GM10248 (cell line): ENCODE measurements at regions not wholly inside any gene's neighbourhood (a gene's known extent, or its start where the extent isn't known, plus 50 kb on each side); places are given as distances from the start of the nearest gene placed in this dataset.
"Not testable (repeated sequence)": the region's sequence is repeated elsewhere in the genome, so short reads cannot be mapped to it uniquely, and the experiment has no call there.

Source experiments
- CTCF ChIA-PET: fragments of 300-600 bp; sonication (Branson Sonifier 250); formaldehyde crosslinking; extraction: SDS; loops from one replicate; lab custom pipeline; 2021; ENCODE audit warnings: antibody characterized with exemption; lab: Yijun Ruan, JAX
- POLR2A ChIA-PET: fragments of 350-650 bp; sonication (Branson Sonifier 250); formaldehyde crosslinking; extraction: SDS; loops from one replicate; lab custom pipeline; 2020; ENCODE audit warnings: antibody characterized with exemption; lab: Yijun Ruan, JAX
- DNase-seq: peaks from one replicate; pipeline ENCODE4 v3.0.0; 2012; ENCODE audit errors: extremely low spot score
- TF ChIP-seq, protein P1 (sequence below): IDR thresholded peaks from 2 replicates; pipeline ENCODE4 v1.5.1; 2012; ENCODE audit warnings: mild to moderate bottlenecking, low read depth; ENCODE audit errors: extremely low read depth, missing control alignments, control extremely low read depth

DNA sequence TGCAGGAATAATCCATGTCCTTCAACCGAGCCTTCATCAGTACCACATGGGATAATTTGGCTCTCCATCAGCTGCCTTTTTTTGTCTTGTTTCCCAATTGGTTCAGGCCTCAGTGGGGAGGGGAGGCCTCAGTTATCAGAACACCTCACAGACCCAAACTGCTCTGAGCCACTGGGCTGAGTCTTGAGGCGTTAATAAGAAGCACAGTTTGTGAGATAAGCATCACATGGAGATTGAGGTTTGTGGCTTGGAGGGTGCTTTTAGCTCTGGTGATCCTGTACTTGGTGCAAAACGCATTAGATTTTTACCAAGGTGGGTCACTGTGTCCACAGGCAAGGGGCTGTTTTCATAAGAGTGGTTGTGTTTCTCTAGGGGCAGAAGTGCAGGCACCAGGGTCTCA lies 82.8 kb upstream of the HPF1 start:
- no peak for DNase-seq
- POLR2A ChIA-PET: no interaction called here
- CTCF ChIA-PET: interaction anchor here (2.1 kb wide), 1 partner anchor 30 kb away, joined by 5 read pairs; no protein-coding TSS in a partner anchor
- TF ChIP-seq, protein P1, sequence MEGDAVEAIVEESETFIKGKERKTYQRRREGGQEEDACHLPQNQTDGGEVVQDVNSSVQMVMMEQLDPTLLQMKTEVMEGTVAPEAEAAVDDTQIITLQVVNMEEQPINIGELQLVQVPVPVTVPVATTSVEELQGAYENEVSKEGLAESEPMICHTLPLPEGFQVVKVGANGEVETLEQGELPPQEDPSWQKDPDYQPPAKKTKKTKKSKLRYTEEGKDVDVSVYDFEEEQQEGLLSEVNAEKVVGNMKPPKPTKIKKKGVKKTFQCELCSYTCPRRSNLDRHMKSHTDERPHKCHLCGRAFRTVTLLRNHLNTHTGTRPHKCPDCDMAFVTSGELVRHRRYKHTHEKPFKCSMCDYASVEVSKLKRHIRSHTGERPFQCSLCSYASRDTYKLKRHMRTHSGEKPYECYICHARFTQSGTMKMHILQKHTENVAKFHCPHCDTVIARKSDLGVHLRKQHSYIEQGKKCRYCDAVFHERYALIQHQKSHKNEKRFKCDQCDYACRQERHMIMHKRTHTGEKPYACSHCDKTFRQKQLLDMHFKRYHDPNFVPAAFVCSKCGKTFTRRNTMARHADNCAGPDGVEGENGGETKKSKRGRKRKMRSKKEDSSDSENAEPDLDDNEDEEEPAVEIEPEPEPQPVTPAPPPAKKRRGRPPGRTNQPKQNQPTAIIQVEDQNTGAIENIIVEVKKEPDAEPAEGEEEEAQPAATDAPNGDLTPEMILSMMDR: no peak

- CTCF ChIA-PET, DNase-seq, POLR2A ChIA-PET: not testable (repeated sequence)
These were observed 70.6 kb upstream of the HPF1 start for GRCh38 chr4:169828329-169828728.

- CTCF ChIA-PET: interaction anchor here (1.7 to 3.1 kb wide), 2 partner anchors 9 to 17 kb away, joined by 4 to 19 read pairs; no protein-coding TSS in a partner anchor
- no peak for DNase-seq
- TF ChIP-seq, protein P1: no peak
- POLR2A ChIA-PET: no interaction called here
These were observed 69.0 kb upstream of the HPF1 start for GRCh38 chr4:169826634-169827187.

DNA sequence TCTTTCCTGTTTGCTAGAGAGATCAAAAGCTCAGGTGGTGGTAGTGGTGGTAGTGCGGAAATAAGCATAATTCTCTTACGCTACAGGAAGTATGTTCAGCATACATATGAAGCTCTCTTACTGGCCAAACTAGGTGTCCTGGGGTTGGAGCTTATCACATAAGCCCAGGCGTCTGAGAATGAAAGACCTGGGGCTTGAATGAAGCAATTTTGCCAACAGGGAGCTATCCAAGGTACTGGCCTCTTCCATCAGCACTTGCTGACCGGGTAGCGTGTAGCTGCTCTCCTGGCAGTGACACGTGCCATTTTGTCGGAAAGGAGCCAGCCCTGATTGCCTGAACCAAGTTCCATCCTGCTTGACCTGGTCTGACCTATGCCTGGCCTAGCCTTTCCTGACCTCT lies 65.9 kb upstream of the HPF1 start:
- ChIA-PET CTCF (interaction anchor here (0.8 to 1.6 kb wide), 6 partner anchors 10 to 211 kb away, joined by 3 to 9 read pairs (median 3); partner anchors contain the start of gene NEK1), POLR2A (no interaction called here)

DNA sequence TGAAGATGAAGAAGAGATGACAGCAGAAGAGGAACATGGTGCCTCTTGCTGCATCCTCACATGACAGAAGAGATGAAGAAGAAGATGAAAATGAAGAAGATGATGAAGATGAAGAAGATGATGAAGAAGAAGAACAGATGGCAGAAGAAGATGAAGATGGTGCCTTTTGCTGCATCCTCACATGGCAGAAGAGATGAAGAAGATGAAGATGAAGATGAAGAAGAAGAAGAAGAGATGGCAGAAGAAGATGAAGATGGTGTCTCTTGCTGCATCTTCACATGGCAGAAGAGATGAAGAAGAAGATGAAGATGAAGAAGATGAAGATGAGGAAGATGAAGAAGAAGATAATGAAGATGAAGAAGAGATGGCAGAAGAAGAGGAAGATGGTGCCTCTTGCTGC lies 63.7 kb upstream of the HPF1 start:
- ChIA-PET CTCF (no interaction called here), POLR2A (no interaction called here)
- no peak for DNase-seq
- TF ChIP-seq, protein P1: no peak

More for the DNA sequence above, 65.9 kb upstream of the HPF1 start:
- TF ChIP-seq, protein P1: no peak
- peak; percentile 31 for DNase-seq

GRCh38 chr4:169818063-169818679 lies 60.4 kb upstream of the HPF1 start:
- TF ChIP-seq, protein P1: no peak
- ChIA-PET CTCF (interaction anchor here (0.8 kb wide), 1 partner anchor 229 kb away, joined by 3 read pairs; no protein-coding TSS in a partner anchor), POLR2A (no interaction called here)
- DNase-seq: no peak

- CTCF ChIA-PET: no interaction called here
These were observed 57.9 kb upstream of the HPF1 start for GRCh38 chr4:169815606-169816005.

More at GRCh38 chr4:169815606-169816005, 57.9 kb upstream of the HPF1 start:
- POLR2A ChIA-PET: no interaction called here
- TF ChIP-seq, protein P1: no peak
- DNase-seq: no peak
